ENCODE measurements at regions not wholly inside any gene's neighbourhood (a gene's known extent, or its start where the extent isn't known, plus 50 kb on each side); places are given as distances from the start of the nearest gene placed in this dataset.

GRCh38 chr1:213643360-213643759 is 344.4 kb upstream of the PROX1 start:
- DNase-seq (ENCODE audit: low read depth) = no peak
- no peak overlapping the region for H3K4me3 ChIP-seq (ENCODE audit: low read depth, low read length)
- TF ChIP-seq, protein P1, sequence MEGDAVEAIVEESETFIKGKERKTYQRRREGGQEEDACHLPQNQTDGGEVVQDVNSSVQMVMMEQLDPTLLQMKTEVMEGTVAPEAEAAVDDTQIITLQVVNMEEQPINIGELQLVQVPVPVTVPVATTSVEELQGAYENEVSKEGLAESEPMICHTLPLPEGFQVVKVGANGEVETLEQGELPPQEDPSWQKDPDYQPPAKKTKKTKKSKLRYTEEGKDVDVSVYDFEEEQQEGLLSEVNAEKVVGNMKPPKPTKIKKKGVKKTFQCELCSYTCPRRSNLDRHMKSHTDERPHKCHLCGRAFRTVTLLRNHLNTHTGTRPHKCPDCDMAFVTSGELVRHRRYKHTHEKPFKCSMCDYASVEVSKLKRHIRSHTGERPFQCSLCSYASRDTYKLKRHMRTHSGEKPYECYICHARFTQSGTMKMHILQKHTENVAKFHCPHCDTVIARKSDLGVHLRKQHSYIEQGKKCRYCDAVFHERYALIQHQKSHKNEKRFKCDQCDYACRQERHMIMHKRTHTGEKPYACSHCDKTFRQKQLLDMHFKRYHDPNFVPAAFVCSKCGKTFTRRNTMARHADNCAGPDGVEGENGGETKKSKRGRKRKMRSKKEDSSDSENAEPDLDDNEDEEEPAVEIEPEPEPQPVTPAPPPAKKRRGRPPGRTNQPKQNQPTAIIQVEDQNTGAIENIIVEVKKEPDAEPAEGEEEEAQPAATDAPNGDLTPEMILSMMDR (IDR thresholded peaks at IDR 0.05; ENCODE audit: low read depth, low read length, missing control alignments) = no peak

- H3K4me3 ChIP-seq (ENCODE audit: low read depth, low read length) = no peak overlapping the region
- TF ChIP-seq, protein P1 (IDR thresholded peaks at IDR 0.05; ENCODE audit: low read depth, low read length, missing control alignments) = no peak
- DNase-seq (ENCODE audit: low read depth) = no peak
Observed at GRCh38 chr1:213647864-213648650, 339.7 kb upstream of the PROX1 start.

DNA sequence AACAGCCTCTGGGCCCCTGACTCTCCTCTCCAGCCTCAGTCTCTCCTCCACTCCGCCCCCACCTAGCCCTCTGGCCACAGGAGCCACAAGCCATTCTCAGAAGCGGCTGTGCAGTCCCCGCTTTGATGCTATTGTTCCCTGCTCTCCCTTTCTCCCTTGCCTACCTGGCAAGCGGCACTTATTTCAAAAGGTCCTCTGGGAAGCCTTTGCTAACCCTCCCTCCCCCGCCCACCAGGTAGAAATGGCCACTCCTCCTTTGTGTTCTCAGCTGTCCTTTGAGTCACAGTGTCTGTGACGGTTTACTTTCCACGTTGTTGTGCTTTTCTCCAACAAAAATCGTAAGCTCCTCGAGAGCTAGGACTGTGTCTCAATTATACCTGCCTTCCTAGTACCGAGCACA is 338.4 kb upstream of the PROX1 start:
- DNase-seq (ENCODE audit: low read depth) = no peak
- no peak overlapping the region for H3K4me3 ChIP-seq (ENCODE audit: low read depth, low read length)
- TF ChIP-seq, protein P1 (IDR thresholded peaks at IDR 0.05; ENCODE audit: low read depth, low read length, missing control alignments) = no peak

DNA sequence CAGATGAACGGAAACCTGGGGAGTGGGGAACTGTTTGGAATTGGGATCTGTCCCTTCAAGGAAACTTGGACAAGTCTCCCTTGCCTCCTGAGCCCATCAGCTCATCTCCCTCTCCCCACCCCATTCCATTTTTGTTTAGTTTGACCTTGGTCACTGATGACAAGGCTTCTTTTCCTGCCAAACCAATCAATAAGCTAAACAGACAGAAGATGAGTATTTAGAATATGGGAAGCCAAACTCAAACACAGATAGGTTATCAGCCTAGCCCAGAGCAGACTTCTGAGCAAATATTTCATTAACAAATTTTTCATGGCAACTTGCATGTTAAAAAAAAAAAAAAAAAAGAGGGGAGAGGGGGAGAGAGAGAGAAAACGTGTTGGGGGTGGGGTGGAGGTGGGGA is 337.2 kb upstream of the PROX1 start:
- H3K4me3 ChIP-seq (ENCODE audit: low read depth, low read length) = no peak overlapping the region
- TF ChIP-seq, protein P1 (IDR thresholded peaks at IDR 0.05; ENCODE audit: low read depth, low read length, missing control alignments) = no peak
- DNase-seq (ENCODE audit: low read depth) = no peak

GRCh38 chr1:213651077-213651476 is 336.7 kb upstream of the PROX1 start:
- no peak for DNase-seq (ENCODE audit: low read depth)
- no peak overlapping the region for H3K4me3 ChIP-seq (ENCODE audit: low read depth, low read length)
- TF ChIP-seq, protein P1 (IDR thresholded peaks at IDR 0.05; ENCODE audit: low read depth, low read length, missing control alignments) = no peak

- DNase-seq (ENCODE audit: low read depth) = no peak
- TF ChIP-seq, protein P1 (IDR thresholded peaks at IDR 0.05; ENCODE audit: low read depth, low read length, missing control alignments) = no peak
- H3K4me3 ChIP-seq (ENCODE audit: low read depth, low read length) = no peak overlapping the region
Observed at GRCh38 chr1:213652109-213652508, 335.7 kb upstream of the PROX1 start.

- H3K4me3 ChIP-seq (ENCODE audit: low read depth, low read length) = no peak overlapping the region
- DNase-seq (ENCODE audit: low read depth) = no peak
- TF ChIP-seq, protein P1 (IDR thresholded peaks at IDR 0.05; ENCODE audit: low read depth, low read length, missing control alignments) = no peak
Observed at GRCh38 chr1:213656039-213656438, 331.7 kb upstream of the PROX1 start.

Measured in GM12864 (cell line).